ENCODE measurements at regions not wholly inside any gene's neighbourhood (a gene's known extent, or its start where the extent isn't known, plus 50 kb on each side); places are given as distances from the start of the nearest gene placed in this dataset.
"Not testable (repeated sequence)": the region's sequence is repeated elsewhere in the genome, so short reads cannot be mapped to it uniquely, and the experiment has no call there.

DNA sequence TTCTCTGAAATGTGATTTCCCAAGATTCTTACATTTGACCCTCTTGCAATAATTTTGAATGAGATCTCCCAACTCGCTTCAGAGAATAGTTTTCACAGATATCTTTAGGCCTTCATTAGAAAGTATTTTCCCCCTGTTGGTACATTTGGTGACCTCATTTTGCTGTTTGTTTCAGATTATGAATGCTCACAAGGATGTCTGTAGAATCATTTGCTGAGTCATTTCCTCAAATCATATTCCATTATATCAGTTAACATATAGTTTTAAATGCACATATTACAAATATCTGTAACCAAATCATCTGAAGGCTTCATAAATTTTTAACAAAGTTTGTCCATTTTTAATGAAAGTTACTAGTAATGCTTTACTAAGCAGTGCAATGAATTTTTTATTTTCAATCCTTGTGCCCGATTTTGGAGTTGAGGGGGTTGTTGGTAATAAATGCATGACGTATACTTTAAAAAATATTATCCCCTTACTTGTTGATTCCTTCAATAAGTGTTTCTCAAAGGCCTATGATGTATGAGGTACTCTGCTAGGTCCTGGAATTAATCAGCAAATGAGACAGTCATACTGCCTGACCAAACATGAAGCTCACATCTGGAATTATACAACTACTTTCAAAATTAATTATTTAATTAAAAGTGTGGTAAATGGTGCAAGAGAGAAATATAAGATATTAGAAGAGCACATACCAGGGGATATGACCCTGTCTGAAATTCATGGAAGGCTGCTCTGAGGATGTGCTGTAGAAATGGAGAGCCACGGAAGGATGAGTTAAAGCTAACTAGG is 126.9 kb upstream of the RAP1B start:
- BruUV-seq (replicated peaks) = no TSS peak
- intact Hi-C loops (cut with micrococcal nuclease) = no loop called here
- CTCF ChIA-PET = interaction anchor here (0.5 kb wide), 1 partner anchor 586 kb away, joined by 3 read pairs; no protein-coding TSS in a partner anchor
- H3K36me3 Mint-ChIP-seq (ENCODE audit: insufficient read depth, unreplicated experiment) = no peaks in the 10 kb centered on the region
- H3K27ac Mint-ChIP-seq (ENCODE audit: low read depth, unreplicated experiment) = no peak overlapping the region
- no peaks in the 10 kb centered on the region for H3K27me3 Mint-ChIP-seq (ENCODE audit: insufficient read depth, unreplicated experiment)
- DNase-seq (ENCODE audit: unreplicated experiment) = peak; percentile 6
- POLR2A ChIA-PET = no interaction called here
- peaks cover 11% of the 10 kb centered on the region for H3K4me1 Mint-ChIP-seq (ENCODE audit: insufficient read depth, unreplicated experiment)
- no peak overlapping the region for H3K4me3 Mint-ChIP-seq (ENCODE audit: unreplicated experiment)
- TF ChIP-seq, protein P1, sequence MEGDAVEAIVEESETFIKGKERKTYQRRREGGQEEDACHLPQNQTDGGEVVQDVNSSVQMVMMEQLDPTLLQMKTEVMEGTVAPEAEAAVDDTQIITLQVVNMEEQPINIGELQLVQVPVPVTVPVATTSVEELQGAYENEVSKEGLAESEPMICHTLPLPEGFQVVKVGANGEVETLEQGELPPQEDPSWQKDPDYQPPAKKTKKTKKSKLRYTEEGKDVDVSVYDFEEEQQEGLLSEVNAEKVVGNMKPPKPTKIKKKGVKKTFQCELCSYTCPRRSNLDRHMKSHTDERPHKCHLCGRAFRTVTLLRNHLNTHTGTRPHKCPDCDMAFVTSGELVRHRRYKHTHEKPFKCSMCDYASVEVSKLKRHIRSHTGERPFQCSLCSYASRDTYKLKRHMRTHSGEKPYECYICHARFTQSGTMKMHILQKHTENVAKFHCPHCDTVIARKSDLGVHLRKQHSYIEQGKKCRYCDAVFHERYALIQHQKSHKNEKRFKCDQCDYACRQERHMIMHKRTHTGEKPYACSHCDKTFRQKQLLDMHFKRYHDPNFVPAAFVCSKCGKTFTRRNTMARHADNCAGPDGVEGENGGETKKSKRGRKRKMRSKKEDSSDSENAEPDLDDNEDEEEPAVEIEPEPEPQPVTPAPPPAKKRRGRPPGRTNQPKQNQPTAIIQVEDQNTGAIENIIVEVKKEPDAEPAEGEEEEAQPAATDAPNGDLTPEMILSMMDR (IDR thresholded peaks at IDR 0.05; ENCODE audit: unreplicated experiment) = no peak
- no peaks in the 10 kb centered on the region for H3K9me3 Mint-ChIP-seq (ENCODE audit: unreplicated experiment)

DNA sequence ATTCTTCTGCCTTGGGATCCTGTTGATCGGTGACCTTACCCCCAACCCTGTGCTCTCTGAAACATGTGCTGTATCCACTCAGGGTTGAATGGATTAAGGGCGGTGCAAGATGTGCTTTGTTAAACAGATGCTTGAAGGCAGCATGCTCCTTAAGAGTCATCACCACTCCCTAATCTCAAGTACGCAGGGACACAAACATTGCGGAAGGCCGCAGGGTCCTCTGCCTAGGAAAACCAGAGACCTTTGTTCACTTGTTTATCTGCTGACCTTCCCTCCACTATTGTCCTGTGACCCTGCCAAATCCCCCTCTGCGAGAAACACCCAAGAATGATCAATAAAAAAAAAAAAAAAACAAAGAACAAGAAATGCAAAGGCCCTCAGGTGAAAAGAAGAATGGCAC is 126.1 kb upstream of the RAP1B start:
- H3K4me3 Mint-ChIP-seq (ENCODE audit: unreplicated experiment); H3K27me3 Mint-ChIP-seq (ENCODE audit: insufficient read depth, unreplicated experiment); H3K9me3 Mint-ChIP-seq (ENCODE audit: unreplicated experiment); H3K36me3 Mint-ChIP-seq (ENCODE audit: insufficient read depth, unreplicated experiment); H3K27ac Mint-ChIP-seq (ENCODE audit: low read depth, unreplicated experiment); BruUV-seq (replicated peaks); POLR2A ChIA-PET; intact Hi-C loops (cut with micrococcal nuclease); DNase-seq (ENCODE audit: unreplicated experiment): not testable (repeated sequence)
- CTCF ChIA-PET = interaction anchor here (0.5 kb wide), 1 partner anchor 585 kb away, joined by 3 read pairs; no protein-coding TSS in a partner anchor
- peaks cover 11% of the 10 kb centered on the region for H3K4me1 Mint-ChIP-seq (ENCODE audit: insufficient read depth, unreplicated experiment)

DNA sequence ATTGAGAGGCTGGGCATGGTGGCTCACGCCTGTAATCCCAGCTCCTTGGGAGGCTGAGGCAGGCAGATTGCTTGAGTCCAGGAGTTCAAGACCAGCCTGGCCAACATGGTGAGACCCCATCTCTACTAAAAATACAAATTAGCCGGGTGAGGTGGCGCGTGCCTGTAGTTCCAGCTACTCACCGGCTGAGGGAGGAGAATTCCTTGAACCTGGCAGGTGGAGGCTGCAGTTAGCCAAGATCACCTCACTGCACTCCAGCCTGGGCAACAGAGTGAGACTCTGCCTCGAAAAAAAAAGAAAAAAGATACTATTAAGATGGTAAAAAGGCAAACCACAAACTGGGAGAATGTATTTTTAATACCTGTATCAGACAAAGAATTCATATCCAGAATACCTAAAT is 124.2 kb upstream of the RAP1B start:
- Mint-ChIP-seq H3K4me1 (ENCODE audit: insufficient read depth, unreplicated experiment) (peaks cover 11% of the 10 kb centered on the region), H3K27me3 (ENCODE audit: insufficient read depth, unreplicated experiment) (peaks cover 16% of the 10 kb centered on the region)
- POLR2A ChIA-PET; BruUV-seq (replicated peaks); intact Hi-C loops (cut with micrococcal nuclease); H3K27ac Mint-ChIP-seq (ENCODE audit: low read depth, unreplicated experiment); DNase-seq (ENCODE audit: unreplicated experiment); H3K36me3 Mint-ChIP-seq (ENCODE audit: insufficient read depth, unreplicated experiment); H3K9me3 Mint-ChIP-seq (ENCODE audit: unreplicated experiment); H3K4me3 Mint-ChIP-seq (ENCODE audit: unreplicated experiment): not testable (repeated sequence)
- CTCF ChIA-PET = interaction anchor here (0.6 kb wide), 1 partner anchor 88 kb away, joined by 3 read pairs; no protein-coding TSS in a partner anchor

DNA sequence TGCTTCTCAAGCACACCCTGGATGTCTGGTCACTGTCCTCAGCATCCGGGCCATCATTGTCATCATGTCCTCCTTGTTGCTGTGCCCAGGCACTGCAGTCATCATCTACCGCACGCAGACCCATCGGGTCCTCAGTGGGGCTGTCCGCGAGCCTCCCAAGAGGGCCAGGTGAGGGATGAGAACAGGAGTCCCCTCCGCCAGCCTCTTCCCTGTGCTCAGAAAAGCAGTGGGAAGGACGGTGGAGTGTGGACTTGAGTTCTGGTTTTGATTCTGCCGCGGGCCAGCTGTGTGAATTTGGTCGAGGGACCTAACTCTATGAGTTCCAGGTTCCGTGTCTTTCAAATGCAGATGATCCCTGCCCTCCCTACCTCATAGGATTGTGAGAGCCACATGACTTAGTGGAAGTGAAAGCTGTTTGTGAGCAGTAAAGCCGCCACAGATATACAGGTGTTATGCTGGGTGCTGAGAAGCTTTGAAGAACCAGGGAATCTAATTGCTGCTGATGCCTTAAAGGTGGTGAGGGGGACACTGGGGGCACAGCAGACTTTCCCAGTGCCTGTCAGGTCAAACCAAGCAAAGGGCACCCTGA is 122.9 kb upstream of the RAP1B start:
- no peaks in the 10 kb centered on the region for H3K9me3 Mint-ChIP-seq (ENCODE audit: unreplicated experiment)
- H3K36me3 Mint-ChIP-seq (ENCODE audit: insufficient read depth, unreplicated experiment) = peaks cover under 1% of the 10 kb centered on the region
- TF ChIP-seq, protein P1 (IDR thresholded peaks at IDR 0.05; ENCODE audit: unreplicated experiment) = no peak
- peaks cover 11% of the 10 kb centered on the region for H3K4me1 Mint-ChIP-seq (ENCODE audit: insufficient read depth, unreplicated experiment)
- H3K27me3 Mint-ChIP-seq (ENCODE audit: insufficient read depth, unreplicated experiment) = peaks cover 16% of the 10 kb centered on the region
- POLR2A ChIA-PET = no interaction called here
- H3K27ac Mint-ChIP-seq (ENCODE audit: low read depth, unreplicated experiment) = no peak overlapping the region
- intact Hi-C loops (cut with micrococcal nuclease) = no loop called here
- no peak overlapping the region for H3K4me3 Mint-ChIP-seq (ENCODE audit: unreplicated experiment)
- no TSS peak for BruUV-seq (replicated peaks)
- CTCF ChIA-PET = no interaction called here
- no peak for DNase-seq (ENCODE audit: unreplicated experiment)

DNA sequence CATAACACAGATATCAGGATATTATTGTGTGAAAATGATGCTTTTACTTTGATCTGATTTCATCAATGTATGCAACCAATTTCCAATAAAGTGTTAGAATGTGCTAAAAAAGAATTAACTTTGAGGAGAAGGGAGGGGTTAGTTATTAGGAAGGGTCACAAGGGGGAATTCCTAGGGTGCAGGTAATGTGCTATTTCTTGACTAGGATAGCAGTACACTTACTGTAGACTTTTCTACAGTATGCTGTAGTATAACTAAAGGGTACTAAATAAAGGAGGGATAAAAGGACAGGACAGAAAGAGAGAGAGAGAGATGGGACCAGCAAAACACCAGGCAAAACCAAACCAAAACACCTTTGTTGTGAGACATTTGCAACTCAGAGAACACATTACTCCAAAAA is 121.4 kb upstream of the RAP1B start:
- CTCF ChIA-PET = no interaction called here
- POLR2A ChIA-PET = no interaction called here
- intact Hi-C loops (cut with micrococcal nuclease) = no loop called here
- Mint-ChIP-seq H3K4me3 (ENCODE audit: unreplicated experiment) (no peak overlapping the region), H3K36me3 (ENCODE audit: insufficient read depth, unreplicated experiment) (peaks cover 7% of the 10 kb centered on the region), H3K27ac (ENCODE audit: low read depth, unreplicated experiment) (no peak overlapping the region), H3K9me3 (ENCODE audit: unreplicated experiment) (no peaks in the 10 kb centered on the region), H3K4me1 (ENCODE audit: insufficient read depth, unreplicated experiment) (peaks cover 2% of the 10 kb centered on the region), H3K27me3 (ENCODE audit: insufficient read depth, unreplicated experiment) (peaks cover 16% of the 10 kb centered on the region)
- no peak for DNase-seq (ENCODE audit: unreplicated experiment)
- no TSS peak for BruUV-seq (replicated peaks)
- TF ChIP-seq, protein P1 (IDR thresholded peaks at IDR 0.05; ENCODE audit: unreplicated experiment) = no peak

Measured in MCF 10A (cell line).